Left ventricle myocardium superior (tissue), 1 donor: ENCODE measurements at regions not wholly inside any gene's neighbourhood (a gene's known extent, or its start where the extent isn't known, plus 50 kb on each side); places are given as distances from the start of the nearest gene placed in this dataset.

Experiments
- ATAC-seq: fragments of 200-7000 bp; cut with Tn5 transposase; one replicate; pipeline ENCODE4 v1.9.1; 2020; ENCODE audit warnings: mild to moderate bottlenecking, moderate library complexity
- DNase-seq: peaks from one replicate; pipeline ENCODE4 v3.0.0-alpha.2; 2020
- intact Hi-C: fragments of 100-400 bp; cut with micrococcal nuclease; formaldehyde crosslinking; loops from one replicate; pipeline ENCODE4 v1.11.0; 2022
- donor health status: DM: no; HTN: yes; CAD: no; lungs with severe emphysema.

DNA sequence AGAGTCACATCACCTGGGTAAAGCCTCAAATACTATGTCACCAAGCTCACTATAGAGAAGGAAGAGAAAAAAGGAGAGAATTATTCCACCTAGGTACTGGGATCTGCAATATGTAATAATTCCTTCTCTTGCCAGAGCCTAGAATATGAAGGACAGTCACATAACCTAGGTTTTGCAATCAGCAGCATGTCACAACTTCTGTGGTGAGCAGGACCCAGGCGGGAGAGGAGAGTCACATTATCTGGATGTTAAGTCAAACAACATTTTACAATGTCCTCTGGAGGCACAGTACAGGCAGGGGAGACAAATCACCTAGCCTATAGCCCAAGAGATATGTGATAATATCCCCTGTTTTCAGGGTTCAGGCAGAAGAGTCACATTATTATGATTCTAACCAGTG is 951.2 kb upstream of the TSPY4 start:
- no peak for DNase-seq

GRCh38 chrY:8388512-8388911 is 948.8 kb upstream of the TSPY4 start:
- no peak for ATAC-seq
- no peak for DNase-seq
- intact Hi-C loops, result no loop called here

More for the DNA sequence above, 951.2 kb upstream of the TSPY4 start:
- ATAC-seq, result no peak
- intact Hi-C loops, result no loop called here

DNA sequence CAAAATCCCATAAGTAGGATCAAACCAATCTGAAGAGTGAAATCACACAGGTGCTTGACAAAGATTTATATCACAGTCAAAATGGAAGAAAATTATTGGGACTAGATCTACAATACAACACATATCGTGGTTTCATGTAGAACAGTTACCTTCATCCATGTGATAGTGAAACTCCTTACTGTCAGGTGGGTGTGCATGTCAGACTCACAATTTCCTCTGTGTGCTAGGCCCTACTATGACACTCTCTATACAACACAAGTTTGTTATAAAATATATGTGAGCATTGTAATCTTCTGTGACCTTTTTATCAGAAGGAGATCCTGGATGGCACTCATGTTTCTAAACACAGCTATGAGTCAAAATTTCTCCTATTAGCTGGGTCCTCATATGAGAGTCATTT is 947.0 kb upstream of the TSPY4 start:
- intact Hi-C loops, result no loop called here
- DNase-seq (no peak), ATAC-seq (no peak)

DNA sequence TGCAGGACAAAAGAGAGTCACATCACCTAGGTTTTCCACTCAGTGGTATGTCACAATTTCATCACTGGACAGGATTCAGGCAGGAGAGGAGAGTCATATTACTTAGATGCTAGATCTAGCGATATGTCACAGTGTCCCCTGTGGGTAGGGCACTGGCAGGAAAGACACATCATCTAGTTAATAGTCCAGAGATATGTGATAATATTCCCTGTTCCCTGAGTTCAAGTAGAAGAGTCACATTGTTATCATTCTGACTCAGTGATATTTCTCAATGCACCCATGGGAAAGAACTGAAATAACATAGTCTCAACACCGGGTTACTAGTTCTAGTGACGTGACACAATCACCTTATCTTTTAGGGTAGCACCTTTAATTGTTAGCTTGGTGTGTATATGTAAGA is 944.0 kb upstream of the TSPY4 start:
- DNase-seq, result no peak
- intact Hi-C loops, result no loop called here
- ATAC-seq, result no peak

- DNase-seq (no peak), ATAC-seq (no peak)
- intact Hi-C loops, result no loop called here
Measured at GRCh38 chrY:8422906-8423305, 914.4 kb upstream of the TSPY4 start.

DNA sequence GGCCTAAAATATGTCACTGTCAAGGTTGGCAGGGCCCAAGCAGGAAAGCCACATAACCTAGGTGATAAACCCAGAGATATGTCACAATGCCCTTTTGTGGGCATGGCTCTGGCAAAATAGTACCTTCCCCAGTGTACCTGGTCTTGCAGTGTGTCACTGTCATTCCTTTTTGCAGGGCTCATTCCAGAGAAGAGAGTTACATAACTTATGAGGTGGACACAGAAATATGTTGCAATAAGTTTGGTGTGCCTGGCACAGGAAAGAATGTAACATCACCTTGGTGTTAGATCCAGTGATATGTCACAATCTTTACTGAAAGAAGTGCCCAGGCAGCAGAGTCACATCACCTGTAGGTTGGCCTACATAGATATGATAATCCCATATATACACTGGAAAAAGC is 910.8 kb upstream of the TSPY4 start:
- intact Hi-C loops, result no loop called here
- ATAC-seq, result no peak
- DNase-seq, result no peak

GRCh38 chrY:8437510-8437909 is 899.8 kb upstream of the TSPY4 start:
- no peak for ATAC-seq
- DNase-seq, result no peak
- intact Hi-C loops, result no loop called here

DNA sequence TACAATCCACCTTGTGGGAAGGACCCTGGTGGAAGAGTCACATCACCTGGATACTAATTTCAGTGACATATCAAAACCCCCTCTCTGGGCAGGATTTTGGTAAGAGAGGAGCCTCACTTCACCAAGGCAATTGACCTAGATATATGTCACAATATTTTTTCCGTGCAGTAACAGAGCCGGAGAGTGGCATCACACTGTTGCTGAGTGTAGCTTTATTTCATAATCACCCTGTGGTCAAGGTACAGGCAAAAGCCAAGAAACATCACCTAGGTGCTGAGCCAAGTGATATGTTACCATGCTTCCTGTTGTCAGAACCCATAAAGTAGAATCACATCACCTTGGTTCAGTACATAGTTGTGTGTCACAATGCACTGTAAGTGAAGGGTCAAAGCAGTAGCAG is 895.2 kb upstream of the TSPY4 start:
- intact Hi-C loops, result no loop called here
- ATAC-seq, result no peak
- no peak for DNase-seq

DNA sequence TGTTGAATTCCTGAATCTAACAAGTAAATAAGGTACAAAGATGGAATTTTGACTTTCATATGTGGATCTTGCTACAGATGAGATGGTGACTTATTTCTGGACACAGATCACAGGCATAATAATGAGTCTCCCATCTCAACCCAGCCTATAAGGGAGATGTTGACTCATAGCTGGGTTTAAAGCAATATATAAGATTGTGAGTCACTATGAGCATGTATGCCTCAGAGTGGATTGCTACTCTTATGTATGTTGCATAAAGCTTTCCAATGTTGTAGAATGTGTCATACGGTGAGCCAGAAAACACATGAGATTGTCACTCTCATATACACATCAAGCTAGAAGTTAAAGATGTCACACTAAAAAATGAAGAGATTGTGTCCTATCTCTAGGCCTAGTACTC is 884.3 kb upstream of the TSPY4 start:
- DNase-seq, result no peak
- intact Hi-C loops, result no loop called here
- ATAC-seq, result no peak

DNA sequence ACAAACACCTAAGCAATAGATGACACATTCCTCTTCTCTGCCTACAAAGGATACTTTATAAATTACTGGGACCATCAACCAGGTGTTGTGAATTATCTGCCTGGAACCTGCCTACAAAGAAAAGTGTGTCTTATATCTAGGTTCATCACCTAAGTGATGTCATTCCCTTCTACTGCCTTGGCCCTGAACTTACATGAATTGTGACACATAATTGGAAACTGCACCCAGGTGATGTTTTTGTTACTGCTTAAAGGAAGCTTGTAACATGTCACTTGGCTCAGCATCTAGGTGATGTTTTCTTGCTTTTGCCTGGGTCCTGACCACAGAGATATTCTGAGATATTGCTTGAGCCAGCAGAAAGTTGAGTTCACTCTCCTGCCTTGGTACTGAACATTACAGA is 870.5 kb upstream of the TSPY4 start:
- intact Hi-C loops, result no loop called here
- no peak for DNase-seq
- no peak for ATAC-seq

- ATAC-seq, result no peak
- DNase-seq, result no peak
- intact Hi-C loops, result no loop called here
Measured at GRCh38 chrY:8470249-8470648, 867.0 kb upstream of the TSPY4 start.

DNA sequence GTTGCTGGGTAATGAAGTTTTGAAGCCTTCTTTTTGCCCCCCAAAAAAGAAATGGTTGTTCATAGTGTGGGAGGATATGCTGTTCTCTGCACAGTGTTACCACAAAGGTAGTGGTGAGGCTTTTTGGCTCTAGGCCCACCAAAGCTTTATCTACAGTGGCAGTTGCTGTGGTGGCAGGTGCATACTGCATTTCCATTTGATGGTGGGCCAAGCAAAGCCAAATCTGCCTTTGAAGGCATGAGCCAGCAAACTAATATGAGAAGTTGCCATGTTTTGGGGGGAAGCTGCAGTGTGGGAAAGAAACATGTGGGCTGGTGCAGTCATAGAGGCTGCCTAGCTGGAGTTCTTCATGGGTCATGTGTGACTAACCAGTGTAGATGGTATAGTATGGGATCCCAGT is 858.1 kb upstream of the TSPY4 start:
- intact Hi-C loops, result no loop called here
- no peak for DNase-seq
- no peak for ATAC-seq

DNA sequence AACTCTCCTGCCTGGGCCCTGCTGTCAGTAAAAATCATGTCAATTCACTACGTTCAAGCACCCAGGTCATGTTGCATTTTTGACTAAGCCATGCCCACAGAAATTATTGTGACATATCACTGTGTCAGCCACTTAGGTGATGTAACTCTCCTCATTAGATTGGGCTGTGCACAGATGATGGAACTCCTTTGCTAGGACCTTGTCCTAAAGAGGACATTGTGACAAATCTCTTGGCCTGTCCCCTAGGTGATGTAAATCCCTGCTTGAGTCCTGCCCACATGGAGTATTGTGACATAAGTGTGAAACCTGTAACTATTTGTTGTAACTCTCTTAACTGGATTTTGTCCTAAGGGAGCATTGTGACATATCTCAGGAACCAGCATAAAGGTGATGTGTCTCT is 848.3 kb upstream of the TSPY4 start:
- ATAC-seq (no peak), DNase-seq (no peak)
- intact Hi-C loops, result no loop called here

DNA sequence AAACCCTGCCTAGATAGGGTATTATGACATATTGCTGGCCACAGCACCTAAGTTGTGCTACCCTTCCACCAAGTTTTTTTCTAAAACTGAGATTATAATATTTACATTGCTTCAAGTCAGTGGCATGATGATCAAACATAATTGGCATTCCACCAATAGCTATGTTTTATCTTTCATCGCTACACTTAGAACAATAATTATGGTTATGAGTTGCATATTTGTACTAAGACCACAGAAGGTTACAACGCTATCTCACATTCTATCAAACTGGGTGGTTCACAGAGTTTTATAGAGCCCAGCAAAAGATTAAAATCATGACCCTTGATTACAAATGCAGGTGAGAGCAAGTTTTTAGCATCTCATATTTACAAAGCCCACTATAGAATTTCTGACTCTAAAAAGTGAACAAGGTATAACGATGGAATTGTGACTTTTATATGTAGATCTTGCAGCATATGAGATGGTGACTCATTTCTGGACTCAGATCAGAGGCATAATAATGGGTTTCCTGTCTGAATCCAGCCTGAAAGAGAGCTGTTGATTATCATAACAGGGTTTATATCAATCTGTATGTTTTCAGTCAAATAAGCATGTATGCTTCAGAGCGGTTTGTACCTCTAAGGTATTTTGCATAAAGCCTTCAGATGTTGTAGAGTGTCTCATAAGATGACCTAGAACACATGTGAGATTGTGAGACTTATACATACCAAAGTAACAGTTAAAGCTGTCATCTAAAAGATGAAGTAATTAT is 847.2 kb upstream of the TSPY4 start:
- no peak for DNase-seq
- intact Hi-C loops, result no loop called here
- ATAC-seq, result no peak

DNA sequence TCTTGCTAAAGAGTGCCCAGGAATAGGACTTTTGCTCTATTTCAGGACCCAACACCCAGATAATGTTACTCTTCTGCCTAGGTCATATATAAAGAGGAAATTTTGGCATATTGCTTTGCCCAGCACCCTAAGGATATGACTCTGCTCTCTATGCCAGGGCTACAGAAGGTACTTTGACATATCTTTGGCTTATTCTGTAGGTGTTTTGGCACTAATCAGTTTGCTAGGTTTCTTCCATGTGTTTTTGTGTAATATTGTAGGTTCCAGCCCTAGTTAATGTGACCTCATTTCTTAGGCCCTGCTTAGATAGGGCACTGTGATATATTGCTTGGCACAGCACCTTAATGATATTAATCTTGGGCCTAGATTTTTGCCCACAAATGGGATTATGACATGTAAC is 842.9 kb upstream of the TSPY4 start:
- intact Hi-C loops, result no loop called here
- DNase-seq, result no peak
- ATAC-seq, result no peak

GRCh38 chrY:8495243-8495642 is 842.0 kb upstream of the TSPY4 start:
- intact Hi-C loops, result no loop called here
- no peak for DNase-seq
- ATAC-seq, result no peak

GRCh38 chrY:8500888-8501287 is 836.4 kb upstream of the TSPY4 start:
- DNase-seq (no peak), ATAC-seq (no peak)
- intact Hi-C loops, result no loop called here

GRCh38 chrY:8533468-8533867 is 803.8 kb upstream of the TSPY4 start:
- no peak for ATAC-seq
- intact Hi-C loops, result no loop called here
- no peak for DNase-seq

GRCh38 chrY:8535704-8536103 is 801.6 kb upstream of the TSPY4 start:
- ATAC-seq (no peak), DNase-seq (no peak)
- intact Hi-C loops, result no loop called here

DNA sequence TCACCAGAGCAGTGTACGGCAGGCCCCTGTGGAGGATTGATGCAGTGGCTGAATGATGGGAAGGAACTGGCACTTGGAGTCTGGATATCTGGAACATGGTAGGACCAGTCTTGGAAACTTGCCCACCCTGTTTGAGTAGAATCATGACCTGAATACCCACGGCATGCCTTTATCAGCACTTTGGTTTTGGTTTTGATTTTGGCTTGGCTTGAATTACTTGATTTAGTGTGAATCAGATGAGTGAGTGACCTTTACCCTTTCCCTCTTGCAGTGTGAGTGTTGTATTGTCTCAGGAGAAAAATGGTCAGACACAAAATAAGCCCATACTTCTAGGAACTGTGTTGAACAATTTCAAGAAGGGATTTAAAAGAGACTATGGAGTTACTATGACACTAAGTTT is 801.0 kb upstream of the TSPY4 start:
- no peak for ATAC-seq
- no peak for DNase-seq
- intact Hi-C loops, result no loop called here

DNA sequence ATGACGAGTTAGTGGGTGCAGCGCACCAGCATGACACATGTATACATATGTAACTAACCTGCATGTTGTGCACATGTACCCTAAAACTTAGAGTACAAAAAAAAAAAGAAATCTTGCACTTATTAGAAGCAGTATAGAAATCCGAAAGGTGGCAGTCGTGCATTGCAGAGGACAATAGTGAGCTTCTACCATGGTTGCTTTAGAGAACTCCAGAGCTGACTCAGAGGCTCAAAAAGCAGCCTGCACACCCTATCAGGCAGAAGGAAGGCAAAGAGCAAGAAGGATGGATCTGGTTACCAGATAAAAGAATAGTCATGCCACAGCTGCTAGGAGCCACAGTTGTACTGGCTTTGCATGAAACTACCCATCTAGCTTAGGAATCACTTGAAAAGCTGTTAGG is 796.0 kb upstream of the TSPY4 start:
- DNase-seq, result no peak
- intact Hi-C loops, result no loop called here
- ATAC-seq, result peak; percentile 46

GRCh38 chrY:8544715-8545114 is 792.5 kb upstream of the TSPY4 start:
- DNase-seq (no peak), ATAC-seq (no peak)
- intact Hi-C loops, result no loop called here
